GM12878 (cell line): ENCODE measurements at regions not wholly inside any gene's neighbourhood (a gene's known extent, or its start where the extent isn't known, plus 50 kb on each side); places are given as distances from the start of the nearest gene placed in this dataset.

Source experiments
- ATAC-seq: fragments of 200-7000 bp; cut with Tn5 transposase; 3 replicates; pipeline ENCODE4 v1.9.1; 2020; ENCODE audit warnings: mild to moderate bottlenecking, moderate library complexity
- BruUV-seq: library from RNA; stranded (reverse); fragments of 400-500 nt; replicated peaks from 2 replicates; lab custom pipeline; 2021; lab: Mats Ljungman, UMichigan
- CTCF ChIA-PET: fragments of 300-600 bp; sonication (Branson Sonifier 250); formaldehyde crosslinking; extraction: SDS; loops from one replicate; lab custom pipeline; 2021; ENCODE audit warnings: inconsistent platforms; lab: Yijun Ruan, JAX
- POLR2A ChIA-PET: fragments of 350-600 bp; formaldehyde crosslinking; extraction: SDS; loops from one replicate; lab custom pipeline; 2021; ENCODE audit warnings: inconsistent platforms; lab: Charles Lee
- RAD21 ChIA-PET: fragments of 300-600 bp; sonication (Branson Sonifier 250); formaldehyde crosslinking; loops from one replicate; lab custom pipeline; 2023; ENCODE audit warnings: antibody characterized with exemption; ENCODE audit not compliant: unreplicated experiment; lab: Charles Lee
- SMC1A ChIA-PET: fragments of 300-600 bp; sonication (Branson Sonifier 250); formaldehyde crosslinking; loops from one replicate; lab custom pipeline; 2023; ENCODE audit not compliant: unreplicated experiment, uncharacterized antibody; lab: Charles Lee
- DNase-seq: peaks from one replicate; pipeline ENCODE4 v3.0.0-alpha.2; 2011; ENCODE audit warnings: low read depth, low spot score
- FAIRE-seq: peaks from 3 replicates; lab custom pipeline; 2011; peaks lifted over from hg19 to GRCh38; lab: Jason Lieb, UNC
- H2AFZ ChIP-seq: 2 replicates; pipeline ENCODE4 v1.6.0; 2011; ENCODE audit warnings: low read depth, low read length, control low read depth; ENCODE audit not compliant: control insufficient read depth
- H3K27ac ChIP-seq: 2 replicates; pipeline ENCODE4 v1.5.1; 2011; ENCODE audit warnings: control low read depth; ENCODE audit not compliant: control insufficient read depth, insufficient read depth
- H3K27me3 ChIP-seq, 2 experiments: replicated peaks in 1 of 2; 2 replicates each; pipeline versions ENCODE4 v1.6.0 to v1.6.1; 2011; ENCODE audit warnings: low read length in 1 of 2; ENCODE audit not compliant: control insufficient read depth in 2 of 2, insufficient read depth in 2 of 2
- H3K36me3 ChIP-seq, 2 experiments: 2 replicates each; pipeline ENCODE4 v1.5.1; 2011; ENCODE audit warnings: low read length in 1 of 2; ENCODE audit not compliant: control insufficient read depth in 2 of 2, insufficient read depth in 2 of 2
- H3K4me1 ChIP-seq: 2 replicates; pipeline ENCODE4 v1.6.1; 2011; ENCODE audit warnings: mild to moderate bottlenecking, low read length, moderate library complexity, mixed read lengths; ENCODE audit not compliant: control insufficient read depth, insufficient read depth
- H3K4me2 ChIP-seq: 2 replicates; pipeline ENCODE4 v1.6.0; 2011; ENCODE audit warnings: control low read depth; ENCODE audit not compliant: control insufficient read depth, insufficient read depth
- H3K4me3 ChIP-seq: fragments of 200-600 bp; sonication (generic); 2 replicates; pipeline ENCODE4 v1.5.1; 2016
- H3K79me2 ChIP-seq: 2 replicates; pipeline ENCODE4 v1.6.0; 2011; ENCODE audit warnings: low read length; ENCODE audit not compliant: control insufficient read depth, insufficient read depth
- H3K9ac ChIP-seq: 2 replicates; pipeline ENCODE4 v1.8.0; 2011; ENCODE audit warnings: low read length, control low read depth, mixed read lengths; ENCODE audit not compliant: control insufficient read depth, insufficient read depth
- H3K9me3 ChIP-seq: replicated peaks from 3 replicates; pipeline ENCODE4 v1.5.1; 2011; ENCODE audit warnings: mild to moderate bottlenecking, low read length; ENCODE audit not compliant: control insufficient read depth, insufficient read depth
- H4K20me1 ChIP-seq: 2 replicates; pipeline ENCODE4 v1.6.0; 2011; ENCODE audit not compliant: control insufficient read depth, insufficient read depth
- CBX5 ChIP-seq: sonication (generic); IDR thresholded peaks from 2 replicates; pipeline ENCODE4 v1.6.1; 2016; ENCODE audit warnings: low read depth, moderate library complexity, mild to moderate bottlenecking, inconsistent platforms
- CHD2 ChIP-seq: IDR thresholded peaks from 2 replicates; pipeline ENCODE4 v1.6.1; 2011; ENCODE audit warnings: low read depth, low read length, improper control_type of control experiment, borderline replicate concordance
- CHD4 ChIP-seq: fragments of 200-600 bp; sonication (generic); IDR thresholded peaks from 2 replicates; pipeline ENCODE4 v1.6.1; 2016; ENCODE audit warnings: mild to moderate bottlenecking
- EED ChIP-seq: sonication (generic); IDR thresholded peaks from 2 replicates; pipeline ENCODE4 v1.6.1; 2016; ENCODE audit warnings: antibody characterized with exemption, low read depth
- EP300 ChIP-seq, 2 experiments: fragments of 150-350 bp in 1 of 2; IDR thresholded peaks; 2 replicates each; pipeline ENCODE4 v1.6.1; 2011 to 2012; ENCODE audit warnings: low read depth in 2 of 2, low read length in 2 of 2, borderline replicate concordance in 1 of 2, improper control_type of control experiment in 1 of 2, inconsistent platforms in 1 of 2; ENCODE audit not compliant: control insufficient read depth in 1 of 2
- IRF4 ChIP-seq: IDR thresholded peaks from 2 replicates; pipeline ENCODE4 v1.6.1; 2011; ENCODE audit warnings: low read depth, low read length
- MYB ChIP-seq: fragments of 150-350 bp; IDR thresholded peaks from 2 replicates; pipeline ENCODE4 v1.6.1; 2014; ENCODE audit warnings: mild to moderate bottlenecking, low read depth, low read length, borderline replicate concordance
- NBN ChIP-seq: fragments of 450-650 bp; IDR thresholded peaks from 2 replicates; pipeline ENCODE4 v1.6.1; 2016
- NR2C1 ChIP-seq: fragments of 450-650 bp; IDR thresholded peaks from 2 replicates; pipeline ENCODE4 v1.6.1; 2017; ENCODE audit warnings: antibody characterized with exemption, mild to moderate bottlenecking, moderate library complexity
- POLR2AphosphoS5 ChIP-seq: IDR thresholded peaks from 2 replicates; pipeline ENCODE4 v1.6.1; 2011; ENCODE audit warnings: mild to moderate bottlenecking, low read length, inconsistent platforms
- POU2F2 ChIP-seq: IDR thresholded peaks from 3 replicates; pipeline ENCODE4 v1.6.1; 2011; ENCODE audit warnings: low read depth, mild to moderate bottlenecking, low read length, borderline replicate concordance
- RUNX3 ChIP-seq: IDR thresholded peaks from 2 replicates; pipeline ENCODE4 v1.6.1; 2012; ENCODE audit warnings: low read length, inconsistent platforms
- SIX5 ChIP-seq: IDR thresholded peaks from 2 replicates; pipeline ENCODE4 v1.6.1; 2011; ENCODE audit warnings: mild to moderate bottlenecking, low read depth, low read length, moderate library complexity; ENCODE audit not compliant: severe bottlenecking
- TCF3 ChIP-seq: IDR thresholded peaks from 2 replicates; pipeline ENCODE4 v1.6.1; 2012; ENCODE audit warnings: low read depth, mild to moderate bottlenecking, low read length, borderline replicate concordance; ENCODE audit not compliant: insufficient read depth
- ZBED1 ChIP-seq: IDR thresholded peaks from 2 replicates; pipeline ENCODE4 v1.6.1; 2016; ENCODE audit warnings: borderline replicate concordance
- ZSCAN29 ChIP-seq: fragments of 450-650 bp; IDR thresholded peaks from 2 replicates; pipeline ENCODE4 v1.6.1; 2017; ENCODE audit warnings: mild to moderate bottlenecking, moderate library complexity
- WGBS: methylation state at CpG from one replicate; pipeline ENCODE4 v1.1.6; 2016; ENCODE audit warnings: low lambda C conversion rate; ENCODE audit not compliant: insufficient replicate concordance, insufficient coverage; ENCODE audit errors: missing lambda C conversion rate; 5-methylcytosine and 5-hydroxymethylcytosine counted together
- in situ Hi-C: fragments of 300-500 bp; cut with MboI; formaldehyde crosslinking; loops from 9 replicates; pipeline ENCODE4 v1.14.3; 2018; ENCODE audit warnings: mixed read lengths
- intact Hi-C: fragments of 100-400 bp; cut with micrococcal nuclease; formaldehyde crosslinking; loops from one replicate; pipeline ENCODE4 v1.14.2; 2022; ENCODE audit not compliant: unreplicated experiment
- TF ChIP-seq, protein P1 (sequence below): IDR thresholded peaks from 2 replicates; pipeline ENCODE4 v1.6.1; 2012; ENCODE audit warnings: mild to moderate bottlenecking, low read depth, low read length

DNA sequence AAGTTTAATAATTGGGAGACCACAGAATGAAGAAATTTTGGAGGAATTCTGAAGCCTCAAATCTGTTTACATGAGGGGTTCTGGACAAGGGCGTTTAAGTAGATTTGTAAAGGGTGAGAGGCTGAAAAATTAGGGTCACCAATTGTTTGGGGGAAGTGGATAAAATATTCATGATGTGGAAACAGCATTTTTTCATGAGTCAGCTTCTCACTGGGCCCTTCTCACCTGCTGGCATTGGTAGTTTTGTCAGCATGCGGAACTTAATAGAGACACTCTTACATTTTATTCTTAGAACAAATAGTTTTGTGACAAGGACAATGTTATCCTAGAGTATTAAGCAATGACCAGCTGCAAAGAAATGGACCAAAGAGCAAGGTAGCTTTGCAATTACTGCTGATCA, 634.4 kb downstream of the LRFN5 start:
- Histone ChIP-seq H3K4me1 (no peaks in the 10 kb centered on the region), H3K79me2 (no peaks in the 10 kb centered on the region), H3K27me3 (no peaks in the 10 kb centered on the region), H3K9ac (no peak overlapping the region), H4K20me1 (no peaks in the 10 kb centered on the region), H3K27ac (no peak overlapping the region), H3K9me3 (no peaks in the 10 kb centered on the region), H3K4me2 (no peak overlapping the region), H3K4me3 (no peak overlapping the region), H2AFZ (no peak overlapping the region), H3K36me3 (no peaks in the 10 kb centered on the region)
- FAIRE-seq (no peak), DNase-seq (no peak), ATAC-seq (no peak)
- no TSS peak for BruUV-seq
- intact Hi-C loops (no loop called here), in situ Hi-C loops (no loop called here)
- WGBS: 52% methylated on average over 2 of the region's 2 CpGs
- SMC1A ChIA-PET: no interaction called here
- TF ChIP-seq, protein P1, sequence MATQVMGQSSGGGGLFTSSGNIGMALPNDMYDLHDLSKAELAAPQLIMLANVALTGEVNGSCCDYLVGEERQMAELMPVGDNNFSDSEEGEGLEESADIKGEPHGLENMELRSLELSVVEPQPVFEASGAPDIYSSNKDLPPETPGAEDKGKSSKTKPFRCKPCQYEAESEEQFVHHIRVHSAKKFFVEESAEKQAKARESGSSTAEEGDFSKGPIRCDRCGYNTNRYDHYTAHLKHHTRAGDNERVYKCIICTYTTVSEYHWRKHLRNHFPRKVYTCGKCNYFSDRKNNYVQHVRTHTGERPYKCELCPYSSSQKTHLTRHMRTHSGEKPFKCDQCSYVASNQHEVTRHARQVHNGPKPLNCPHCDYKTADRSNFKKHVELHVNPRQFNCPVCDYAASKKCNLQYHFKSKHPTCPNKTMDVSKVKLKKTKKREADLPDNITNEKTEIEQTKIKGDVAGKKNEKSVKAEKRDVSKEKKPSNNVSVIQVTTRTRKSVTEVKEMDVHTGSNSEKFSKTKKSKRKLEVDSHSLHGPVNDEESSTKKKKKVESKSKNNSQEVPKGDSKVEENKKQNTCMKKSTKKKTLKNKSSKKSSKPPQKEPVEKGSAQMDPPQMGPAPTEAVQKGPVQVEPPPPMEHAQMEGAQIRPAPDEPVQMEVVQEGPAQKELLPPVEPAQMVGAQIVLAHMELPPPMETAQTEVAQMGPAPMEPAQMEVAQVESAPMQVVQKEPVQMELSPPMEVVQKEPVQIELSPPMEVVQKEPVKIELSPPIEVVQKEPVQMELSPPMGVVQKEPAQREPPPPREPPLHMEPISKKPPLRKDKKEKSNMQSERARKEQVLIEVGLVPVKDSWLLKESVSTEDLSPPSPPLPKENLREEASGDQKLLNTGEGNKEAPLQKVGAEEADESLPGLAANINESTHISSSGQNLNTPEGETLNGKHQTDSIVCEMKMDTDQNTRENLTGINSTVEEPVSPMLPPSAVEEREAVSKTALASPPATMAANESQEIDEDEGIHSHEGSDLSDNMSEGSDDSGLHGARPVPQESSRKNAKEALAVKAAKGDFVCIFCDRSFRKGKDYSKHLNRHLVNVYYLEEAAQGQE: no peak
- TF ChIP-seq SIX5 (no peak), CHD4 (no peak), CHD2 (no peak), POLR2AphosphoS5 (no peak), IRF4 (no peak), ZBED1 (no peak), NBN (no peak), EP300 (IDR thresholded peaks at IDR 0.05; ENCODE audit: borderline replicate concordance in 1 of 2, control insufficient read depth in 1 of 2, low read depth in 2 of 2, low read length in 2 of 2) (no peak), ZSCAN29 (no peak), POU2F2 (no peak), EED (no peak), MYB (no peak), TCF3 (no peak), CBX5 (no peak), RUNX3 (no peak), NR2C1 (no peak)
- POLR2A ChIA-PET: no interaction called here
- RAD21 ChIA-PET: no interaction called here
- CTCF ChIA-PET: no interaction called here
